ENCODE measurements at regions not wholly inside any gene's neighbourhood (a gene's known extent, or its start where the extent isn't known, plus 50 kb on each side); places are given as distances from the start of the nearest gene placed in this dataset.

DNA sequence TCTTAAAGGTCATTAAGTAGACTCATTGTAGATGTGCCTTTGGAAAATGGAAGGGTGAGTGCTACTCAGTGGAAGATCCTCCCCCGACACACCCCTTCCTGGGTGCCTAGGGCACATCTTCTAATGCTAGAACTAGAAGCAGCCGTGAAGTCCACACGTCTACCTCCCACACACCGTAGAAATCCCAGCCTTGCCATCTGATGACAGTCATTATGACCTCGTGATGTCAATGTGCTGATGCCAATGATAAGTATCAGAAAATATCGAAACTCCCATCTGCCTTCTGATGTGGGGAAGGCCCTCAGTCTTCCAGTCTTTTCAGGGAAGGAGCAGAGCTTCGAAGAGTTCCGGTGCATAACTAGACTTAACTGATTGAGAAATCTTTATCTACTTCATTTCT, 282.1 kb upstream of the ROPN1 start:
- FAIRE-seq (no peak), DNase-seq (ENCODE audit: low read depth in 1 of 2, low spot score in 2 of 2) (no peak)
- Histone ChIP-seq H2AK5ac (ENCODE audit: low read depth, low read length) (no peak overlapping the region), H3K27ac (ENCODE audit: low read depth, low read length) (no peak overlapping the region), H2BK15ac (ENCODE audit: low read length) (no peak overlapping the region), H3K18ac (ENCODE audit: extremely low read depth, low read length) (no peak overlapping the region), H4K8ac (ENCODE audit: extremely low read depth, insufficient read depth, low read length) (no peak overlapping the region), H3K4me1 (replicated peaks in 1 of 4; ENCODE audit: control insufficient read depth in 3 of 4, insufficient read depth in 4 of 4, low read length in 3 of 4) (no peaks in the 10 kb centered on the region), H2BK120ac (replicated peaks; ENCODE audit: low read depth, low read length) (no peak overlapping the region), H3K36me3 (ENCODE audit: control insufficient read depth in 2 of 4, insufficient read depth in 4 of 4, low read length in 3 of 4) (no peaks in the 10 kb centered on the region), H3K4ac (replicated peaks; ENCODE audit: insufficient read length, low read depth, low read length) (no peak overlapping the region), H3K9me3 (ENCODE audit: insufficient read depth in 2 of 2, low read depth in 1 of 2, low read length in 1 of 2) (no peaks in the 10 kb centered on the region), H3K14ac (ENCODE audit: insufficient read length) (no peak overlapping the region), H3K79me1 (ENCODE audit: low read depth, low read length) (no peaks in the 10 kb centered on the region), H3K4me3 (ENCODE audit: extremely low read depth in 1 of 4, insufficient read depth in 2 of 4, low read depth in 3 of 4, low read length in 4 of 4) (no peak overlapping the region), H2BK12ac (ENCODE audit: low read depth, low read length) (no peak overlapping the region), H3K23me2 (ENCODE audit: low read depth, low read length) (no peaks in the 10 kb centered on the region; the same call in 1 of the 2 replicates), H4K20me1 (replicated peaks in 1 of 2; ENCODE audit: control insufficient read depth in 1 of 2, insufficient read depth in 2 of 2, low read length in 2 of 2) (no peaks in the 10 kb centered on the region), H4K91ac (replicated peaks; ENCODE audit: insufficient read length, low read length) (no peak overlapping the region), H3K4me2 (ENCODE audit: insufficient read depth in 1 of 2, low read depth in 2 of 2, low read length in 2 of 2) (no peak overlapping the region), H3K23ac (ENCODE audit: insufficient read length) (no peak overlapping the region), H3K79me2 (ENCODE audit: control insufficient read depth in 1 of 2, insufficient read depth in 2 of 2, low read length in 2 of 2) (no peaks in the 10 kb centered on the region), H3K9ac (replicated peaks in 1 of 4; ENCODE audit: extremely low read depth in 1 of 4, low read depth in 3 of 4, low read length in 3 of 4) (no peak overlapping the region), H2AFZ (ENCODE audit: low read length) (no peak overlapping the region), H2BK5ac (ENCODE audit: low read depth, low read length) (no peak overlapping the region), H4K5ac (ENCODE audit: insufficient read length, low read depth, low read length) (no peak overlapping the region), H3K27me3 (replicated peaks in 1 of 4; ENCODE audit: control insufficient read depth in 3 of 4, extremely low read depth in 1 of 4, insufficient read depth in 3 of 4, low read length in 3 of 4) (no peaks in the 10 kb centered on the region), H3K56ac (replicated peaks; ENCODE audit: insufficient read length, low read depth, low read length) (no peak overlapping the region), H2BK20ac (ENCODE audit: low read length) (no peak overlapping the region)
- ChIA-PET CTCF (ENCODE audit: partially characterized antibody) (interaction anchor here (1.5 kb wide), 1 partner anchor 258 kb away, joined by 3 read pairs; no protein-coding TSS in a partner anchor), POLR2A (ENCODE audit: partially characterized antibody) (no interaction called here)
- 94% methylated on average over 8 of the region's 8 CpGs; no CpG with 5 or more reads in 1 of the 2 experiments for WGBS, 2 experiments (ENCODE audit: extremely low coverage in 1 of 2, insufficient coverage in 1 of 2, insufficient read length in 1 of 2, insufficient replicate concordance in 2 of 2, low coverage in 1 of 2, low lambda C conversion rate in 2 of 2, missing lambda C conversion rate in 1 of 2)
- no peak for TF ChIP-seq SIRT6 (IDR thresholded peaks at IDR 0.05; ENCODE audit: low read length)
- TF ChIP-seq RXRA (IDR thresholded peaks at IDR 0.05; ENCODE audit: insufficient read depth, low read depth, low read length), result no peak
- no peak for TF ChIP-seq CEBPB (IDR thresholded peaks at IDR 0.05; ENCODE audit: low read depth, low read length)
- no peak for TF ChIP-seq TAF1 (IDR thresholded peaks at IDR 0.05; ENCODE audit: low read depth, low read length)
- no peak for TF ChIP-seq CHD1 (IDR thresholded peaks at IDR 0.05; ENCODE audit: low read depth, low read length)
- no peak for TF ChIP-seq BRCA1 (IDR thresholded peaks at IDR 0.05; ENCODE audit: low read depth, low read length)
- no peak for TF ChIP-seq KDM4A (IDR thresholded peaks at IDR 0.05; ENCODE audit: low read depth, low read length, severe bottlenecking)
